ENCODE measurements at regions not wholly inside any gene's neighbourhood (a gene's known extent, or its start where the extent isn't known, plus 50 kb on each side); places are given as distances from the start of the nearest gene placed in this dataset.
"Not testable (repeated sequence)": the region's sequence is repeated elsewhere in the genome, so short reads cannot be mapped to it uniquely, and the experiment has no call there.

DNA sequence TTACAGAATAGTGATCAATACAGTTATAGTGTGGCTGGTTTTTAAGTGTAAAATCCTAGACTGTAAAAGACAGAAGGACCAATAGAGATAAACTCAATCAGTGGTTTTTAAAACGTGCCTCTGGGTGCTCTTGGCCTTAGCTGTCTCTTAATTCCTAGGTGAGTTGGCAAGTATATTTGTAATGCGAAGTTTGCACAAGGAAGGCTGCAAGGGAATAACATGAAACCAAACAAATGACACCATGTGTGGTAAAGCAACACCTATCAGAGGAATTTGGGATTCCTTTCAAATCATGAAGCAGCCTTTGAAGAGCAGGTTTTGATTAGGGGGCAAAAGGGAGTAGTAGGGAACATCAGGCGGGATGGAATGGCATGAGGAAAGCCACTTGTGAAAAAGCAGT lies 284.6 kb downstream of the INHBA start:
- no peak for FAIRE-seq

DNA sequence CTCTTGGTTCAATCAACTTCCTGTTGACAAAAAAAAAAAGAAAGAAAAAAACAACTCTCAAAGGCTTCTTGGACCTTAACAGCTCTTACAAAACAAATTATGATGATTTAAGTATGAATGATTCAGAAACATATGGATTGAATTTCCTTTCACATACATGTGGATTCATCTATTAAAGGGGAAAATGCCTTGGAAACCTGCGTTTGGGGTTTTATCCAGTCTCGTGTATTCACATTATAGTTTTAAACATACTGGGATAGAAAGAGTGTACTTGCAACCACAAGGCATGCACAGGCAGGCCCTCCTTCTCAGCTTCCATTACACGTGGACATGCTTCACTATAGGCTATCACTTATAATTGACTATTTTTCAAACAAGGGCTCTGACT lies 286.7 kb downstream of the INHBA start:
- no peak for FAIRE-seq

DNA sequence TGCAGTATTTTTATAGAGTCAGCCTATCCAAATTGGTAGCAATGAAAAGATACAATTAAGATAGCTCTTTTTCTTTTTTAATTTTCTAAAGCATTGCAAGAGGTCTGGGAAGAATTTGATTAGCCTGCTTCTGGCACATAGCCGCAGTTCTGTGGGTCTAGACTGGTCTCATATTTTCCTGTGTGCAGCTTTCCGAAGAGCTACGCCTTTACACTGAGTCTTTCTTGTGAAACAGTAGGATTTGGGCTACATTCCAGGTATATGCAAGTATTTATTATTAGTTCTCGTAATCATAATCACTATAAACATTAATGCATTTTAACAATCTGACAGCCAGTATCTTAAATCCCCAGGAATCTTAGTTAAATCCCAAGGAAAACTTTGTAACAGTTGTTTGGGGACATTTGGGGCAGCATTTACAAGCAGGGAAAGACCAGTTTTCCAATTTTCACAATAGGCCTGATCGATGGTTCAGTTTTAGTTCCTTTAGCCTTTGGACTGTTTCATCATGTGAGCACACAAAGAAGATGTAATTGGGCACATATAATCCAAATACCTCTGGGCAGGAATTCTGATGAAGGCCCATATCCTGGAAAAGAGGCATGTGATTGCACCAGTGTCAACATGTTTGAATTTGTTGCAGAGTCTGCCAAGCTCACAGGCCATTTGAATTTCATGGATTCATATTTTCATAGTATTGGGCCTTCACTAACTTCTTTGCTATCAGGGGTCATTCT lies 287.3 kb downstream of the INHBA start:
- FAIRE-seq, result no peak

DNA sequence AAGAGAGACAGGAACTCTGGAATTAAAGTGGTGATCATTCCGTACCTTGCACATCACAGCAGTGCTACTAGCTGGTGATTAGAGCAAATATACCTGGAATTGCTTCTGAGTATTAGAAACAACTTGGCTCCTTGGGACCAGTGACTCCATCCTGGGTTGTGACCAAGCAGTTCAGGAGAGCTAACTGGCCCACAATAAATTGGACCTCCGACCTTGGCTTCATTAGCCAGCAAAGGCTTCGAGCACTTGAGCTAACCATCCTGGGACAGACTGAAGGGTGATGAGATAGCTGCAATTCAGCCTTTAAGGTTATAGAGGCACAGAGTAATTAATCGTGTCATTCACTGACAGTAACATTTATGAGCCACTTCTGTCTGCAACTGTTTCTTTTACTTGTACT lies 287.8 kb downstream of the INHBA start:
- no peak for FAIRE-seq

DNA sequence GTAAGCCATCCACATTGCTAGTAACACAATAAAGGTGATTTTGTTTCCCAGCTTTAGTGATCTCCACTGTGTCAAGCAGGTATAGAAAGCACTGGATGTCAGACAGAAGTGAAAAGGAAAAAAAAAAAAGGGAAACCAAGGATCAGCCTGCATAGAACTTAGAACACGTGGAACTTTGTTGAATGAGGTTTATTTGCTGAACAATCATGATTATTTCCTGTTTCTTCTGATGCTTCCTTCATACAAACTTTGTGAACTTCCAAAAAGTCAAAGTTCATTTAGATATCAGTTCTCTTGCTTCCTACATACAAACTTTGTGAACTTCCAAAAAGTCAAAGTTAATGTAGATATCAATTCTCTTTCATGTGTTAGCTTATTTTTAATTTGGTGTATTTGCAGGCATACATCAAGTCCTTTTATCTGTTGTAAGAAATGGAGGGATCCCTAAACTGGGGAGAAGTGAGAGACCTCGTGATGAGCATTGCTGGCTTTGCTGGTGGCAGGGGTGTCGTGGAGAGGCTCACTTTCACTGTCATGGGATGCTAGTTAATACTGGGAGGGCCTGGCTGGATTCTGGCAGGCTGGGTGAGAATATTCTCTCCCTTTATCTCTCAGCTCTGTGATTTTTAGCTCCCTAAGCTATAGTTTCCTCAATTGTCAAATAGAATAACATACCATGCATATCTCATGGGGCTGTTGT lies 298.4 kb downstream of the INHBA start:
- no peak for FAIRE-seq

DNA sequence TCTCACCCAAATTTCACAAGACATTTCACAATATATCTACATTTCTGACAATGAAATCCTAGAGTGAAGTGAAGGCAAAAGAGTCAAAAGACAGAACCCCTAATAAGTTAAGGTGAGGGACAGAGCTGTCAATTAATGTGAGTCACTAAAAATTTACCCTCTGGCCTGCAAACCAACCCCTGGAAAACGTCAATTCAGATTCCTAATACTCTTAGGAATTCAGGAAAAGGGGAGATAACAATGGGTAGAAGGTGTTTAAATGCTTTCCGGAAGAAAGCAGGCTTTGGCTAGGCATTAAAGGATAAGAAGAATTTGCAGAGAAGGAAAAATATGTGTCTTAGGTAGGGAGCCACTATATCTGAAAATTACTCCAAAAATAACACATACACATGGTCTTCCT lies 299.6 kb downstream of the INHBA start:
- FAIRE-seq, result no peak

DNA sequence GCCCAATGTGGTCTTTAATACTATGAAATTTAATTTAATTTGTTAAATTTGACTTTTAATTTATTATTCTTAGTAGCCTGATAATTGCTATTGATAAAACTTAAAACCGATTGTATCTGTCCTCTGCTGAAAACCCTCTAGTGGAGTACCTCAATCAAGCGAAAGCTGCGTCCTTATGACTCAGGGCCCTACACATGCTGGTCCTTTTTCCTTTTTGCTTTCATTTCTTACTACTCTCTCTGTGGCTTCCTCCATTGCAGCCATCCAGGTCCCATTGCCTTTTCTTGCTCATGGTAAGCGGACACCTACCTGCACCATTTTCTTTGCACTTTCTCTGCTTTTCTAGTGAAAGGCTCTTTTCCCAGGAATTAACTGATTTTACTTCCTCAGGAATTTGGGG lies 301.1 kb downstream of the INHBA start:
- FAIRE-seq, result no peak

DNA sequence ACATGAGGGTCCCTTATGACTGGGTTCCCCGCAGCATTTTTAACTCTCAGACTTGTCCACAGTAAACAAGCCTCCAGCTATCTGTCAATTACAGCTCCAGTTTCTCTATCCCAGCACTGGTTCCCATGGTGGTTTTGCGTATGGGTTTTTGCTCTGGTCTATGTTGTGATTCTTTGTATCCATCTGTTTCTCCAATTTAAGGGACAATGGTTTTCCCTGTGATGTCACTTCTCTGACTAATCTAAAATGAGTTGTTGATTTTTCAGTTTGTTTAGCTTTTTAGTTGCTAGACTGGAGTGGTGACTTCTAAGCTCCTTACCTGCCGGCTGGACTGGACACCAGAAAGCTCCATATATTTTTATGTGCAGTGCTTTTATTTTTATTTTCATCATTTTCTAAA lies 303.7 kb downstream of the INHBA start:
- FAIRE-seq, result no peak

DNA sequence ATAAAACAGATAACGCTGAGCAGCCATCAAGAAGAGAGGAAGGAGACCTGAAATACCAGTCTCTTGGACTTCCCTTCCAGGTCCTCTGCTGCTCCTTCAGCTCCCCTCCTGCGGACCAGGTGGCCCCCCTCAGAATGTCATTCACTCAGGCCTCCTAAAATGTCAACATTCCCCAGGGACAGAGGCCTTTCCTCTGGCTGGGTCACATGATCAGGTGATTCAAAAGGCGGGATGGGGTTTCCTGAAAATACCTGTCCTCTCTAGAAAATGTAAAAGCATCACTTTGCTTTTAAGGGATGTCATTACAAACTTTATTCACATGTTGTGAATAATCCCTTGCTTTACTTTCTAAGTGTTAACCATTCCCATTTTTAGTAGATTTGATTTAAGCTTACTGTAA lies 311.1 kb downstream of the INHBA start:
- no peak for FAIRE-seq

DNA sequence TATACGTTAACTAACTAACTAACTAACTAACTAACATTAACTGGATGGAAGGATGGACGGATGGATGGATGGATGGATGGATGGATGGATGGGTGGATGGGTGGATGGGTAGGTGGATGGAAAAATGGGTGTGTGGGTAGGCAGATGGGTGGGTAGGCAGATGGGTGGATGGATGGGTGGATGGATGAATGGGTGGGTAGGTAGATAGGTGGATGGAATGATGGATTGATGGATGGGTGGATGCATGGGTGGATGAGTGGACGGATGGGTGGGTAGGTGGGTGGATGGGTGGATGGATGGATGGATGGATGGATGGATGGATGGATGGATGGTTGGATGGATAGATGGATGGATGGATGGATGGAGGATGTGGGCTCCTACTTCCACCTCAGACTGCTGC lies 314.0 kb downstream of the INHBA start:
- FAIRE-seq, result not testable (repeated sequence)

DNA sequence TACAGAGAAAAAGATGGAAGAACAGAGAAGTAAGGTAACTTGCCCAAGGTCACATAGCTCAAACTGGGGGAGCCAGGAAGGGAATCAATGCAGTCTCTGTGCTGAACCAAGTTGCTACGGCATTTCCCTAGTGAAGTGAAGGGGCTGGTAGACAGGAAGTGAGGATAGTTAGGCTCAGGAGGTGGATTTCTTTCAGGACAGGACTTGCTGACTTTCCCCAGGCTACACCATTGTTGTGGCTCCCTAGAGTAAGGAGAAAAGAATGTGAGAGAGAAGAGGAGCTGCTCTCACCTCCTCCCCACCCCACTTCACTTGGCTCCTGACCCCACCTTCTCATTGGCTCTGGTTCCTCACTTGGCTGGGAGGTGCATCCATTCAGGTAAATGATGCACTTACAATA lies 316.9 kb downstream of the INHBA start:
- no peak for FAIRE-seq

DNA sequence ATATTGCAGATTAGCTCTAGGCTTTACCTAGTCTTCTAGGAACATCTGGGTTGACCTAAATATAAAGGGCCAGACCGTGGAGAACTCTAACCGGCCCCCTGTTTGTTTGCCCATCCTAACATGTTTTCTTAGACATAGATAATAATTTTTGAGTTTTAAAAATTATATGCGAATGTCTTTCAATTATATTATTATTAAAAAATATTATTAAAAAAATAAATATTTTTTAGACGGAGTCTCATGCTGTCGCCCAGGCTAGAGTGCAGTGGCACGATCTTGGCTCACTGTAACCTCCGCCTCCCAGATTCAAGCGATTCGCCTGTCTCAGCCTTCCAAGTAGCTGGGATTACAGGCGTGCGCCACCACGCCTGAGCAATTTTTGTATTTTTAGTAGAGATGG lies 318.5 kb downstream of the INHBA start:
- no peak for FAIRE-seq

DNA sequence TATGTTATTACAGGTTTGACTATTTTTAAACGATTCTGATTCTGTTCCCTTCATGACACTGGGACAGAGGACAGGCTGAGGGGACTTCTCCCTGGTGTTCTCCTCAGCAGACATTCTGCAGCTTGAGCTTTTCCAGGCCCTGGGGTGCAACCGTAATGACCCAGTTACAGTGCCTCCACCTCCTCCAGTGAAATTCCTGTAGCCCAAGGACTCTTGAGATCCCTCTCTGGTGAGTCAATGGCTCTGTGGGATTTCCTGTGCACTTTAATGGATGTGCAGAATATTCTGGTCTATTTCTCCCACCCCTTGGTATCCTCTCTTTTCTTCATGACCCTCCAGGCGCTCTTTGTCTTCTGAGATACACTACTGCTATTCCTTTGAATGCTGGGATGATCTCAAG lies 319.3 kb downstream of the INHBA start:
- FAIRE-seq, result no peak

DNA sequence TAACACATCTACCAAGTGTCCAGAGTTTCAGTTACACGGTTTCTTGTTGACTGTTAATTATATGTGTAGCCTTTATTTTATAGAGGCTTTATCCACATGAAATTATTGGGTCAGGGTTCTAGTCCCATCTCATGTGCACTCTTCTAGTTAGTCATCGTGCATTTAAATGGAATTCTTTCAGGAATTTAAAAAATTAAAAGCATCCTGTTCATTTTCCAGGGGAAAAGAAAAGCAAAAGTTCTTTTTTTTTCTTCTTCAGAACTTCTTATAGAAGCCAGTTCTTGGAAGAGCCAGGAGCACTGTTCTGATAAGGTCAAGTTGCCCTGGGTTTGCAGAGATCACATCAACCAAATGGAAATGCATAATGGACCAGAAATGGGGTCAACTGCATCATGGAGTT lies 324.7 kb downstream of the INHBA start:
- FAIRE-seq, result no peak

DNA sequence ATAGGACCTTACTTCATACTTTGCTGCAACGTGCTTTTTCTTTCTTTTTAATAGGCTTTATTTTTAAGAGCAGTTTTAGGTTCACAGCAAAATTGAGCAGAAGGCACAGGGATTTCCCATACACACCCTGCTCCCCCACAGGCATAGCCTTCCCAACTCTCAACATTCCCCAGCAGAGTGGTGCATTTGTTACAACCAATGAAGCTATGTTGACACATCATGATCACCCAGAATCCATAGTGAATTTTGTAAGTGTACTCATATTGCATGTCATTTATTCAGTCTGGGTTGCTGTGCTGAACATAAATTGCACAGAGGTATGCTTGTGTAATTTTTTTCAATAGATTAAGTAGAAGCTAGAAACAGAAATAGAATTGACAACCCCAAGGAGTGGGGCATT lies 327.3 kb downstream of the INHBA start:
- no peak for FAIRE-seq

DNA sequence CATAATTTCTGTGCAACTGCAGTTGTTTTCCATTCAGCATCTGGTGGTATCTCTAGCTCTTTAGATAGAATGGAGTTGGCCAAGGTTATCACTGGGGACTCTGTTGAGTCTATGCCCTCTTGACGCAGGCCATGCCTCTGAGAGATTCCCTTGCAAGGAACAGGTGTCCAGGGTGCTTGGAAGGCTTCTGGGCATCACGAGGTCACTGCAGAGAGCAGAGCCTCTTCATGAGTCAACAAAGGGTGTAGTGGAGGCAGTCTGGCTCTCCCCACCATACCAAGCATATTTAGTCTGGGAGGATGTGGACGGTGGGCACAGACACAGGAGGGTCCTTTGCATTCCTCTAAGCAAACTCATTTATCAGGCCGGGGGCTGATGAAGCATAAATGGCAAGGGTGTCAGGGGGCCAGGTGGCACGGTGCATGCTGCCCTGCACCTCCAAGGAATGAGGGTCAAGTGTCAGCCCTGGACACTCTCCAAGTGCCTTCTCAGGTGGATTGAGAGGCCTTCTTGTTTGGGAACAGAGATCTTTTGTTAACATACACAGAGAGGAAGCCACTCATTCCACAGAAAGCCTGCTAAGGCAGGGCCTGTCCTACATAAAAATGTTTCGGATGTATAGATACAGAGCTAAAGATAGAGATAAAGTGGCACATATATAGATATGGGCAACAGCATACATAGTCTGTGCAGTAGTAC lies 328.6 kb downstream of the INHBA start:
- FAIRE-seq, result no peak

DNA sequence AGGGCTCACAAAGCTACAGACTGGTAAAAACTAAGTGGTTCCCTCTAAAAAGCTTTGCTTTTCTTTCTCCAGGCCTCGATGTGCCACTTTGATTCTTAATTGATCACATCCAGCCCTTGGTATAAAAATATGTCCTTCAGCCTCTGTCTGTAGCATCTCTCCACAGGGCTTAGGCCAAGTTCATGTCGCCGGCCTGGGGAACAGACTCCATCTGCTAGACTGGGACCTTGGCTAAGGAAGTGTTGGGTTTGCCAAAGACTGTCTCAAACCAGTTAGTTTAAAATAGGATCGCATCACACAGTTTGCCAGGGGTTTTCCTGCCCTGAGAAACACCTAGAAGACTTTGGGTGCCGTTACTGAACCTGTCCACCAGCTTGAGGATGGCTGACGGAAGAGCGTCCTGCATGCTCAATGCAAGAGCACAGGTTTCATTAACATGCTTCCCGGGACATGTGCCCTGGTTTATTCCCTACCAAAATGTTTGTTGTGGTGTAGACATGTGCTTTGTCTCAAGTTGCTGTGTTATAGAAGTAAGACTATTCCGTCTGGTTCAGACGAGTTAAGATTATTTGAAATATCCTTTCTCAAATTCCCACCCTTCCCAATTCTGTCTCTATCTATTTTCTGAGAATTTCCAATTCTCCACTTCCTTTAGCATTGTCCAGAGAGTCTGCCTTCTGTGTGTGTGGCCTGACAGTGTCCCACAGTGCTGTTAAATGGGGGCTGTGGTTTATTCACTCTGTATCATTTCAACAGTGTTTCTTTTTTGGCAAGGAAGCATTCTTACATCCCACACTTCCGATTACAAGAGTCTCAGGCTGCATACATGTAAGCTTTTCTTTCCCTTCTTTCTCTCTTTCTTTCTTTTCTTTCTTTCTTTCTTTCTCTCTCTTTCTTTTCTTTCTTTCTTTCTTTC lies 334.7 kb downstream of the INHBA start:
- FAIRE-seq, result no peak

DNA sequence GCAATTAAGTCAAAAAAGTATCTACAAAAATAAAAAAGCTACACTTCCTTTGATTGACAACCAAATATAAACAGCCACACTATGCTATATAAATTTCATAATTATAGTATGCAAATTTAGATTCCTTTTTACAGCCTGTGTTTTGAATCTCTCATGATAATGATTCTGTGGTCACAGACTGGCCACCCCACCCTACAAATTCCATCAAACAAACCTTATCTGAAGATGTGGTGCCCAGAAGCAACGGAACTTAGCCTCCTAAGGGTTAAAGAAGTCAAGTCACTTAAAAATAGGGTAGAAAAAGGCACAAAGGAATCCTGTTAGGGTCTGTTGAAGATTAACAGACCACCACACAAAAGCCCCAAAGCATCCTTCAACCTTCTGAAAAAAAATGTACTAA lies 351.8 kb downstream of the INHBA start:
- FAIRE-seq, result no peak

DNA sequence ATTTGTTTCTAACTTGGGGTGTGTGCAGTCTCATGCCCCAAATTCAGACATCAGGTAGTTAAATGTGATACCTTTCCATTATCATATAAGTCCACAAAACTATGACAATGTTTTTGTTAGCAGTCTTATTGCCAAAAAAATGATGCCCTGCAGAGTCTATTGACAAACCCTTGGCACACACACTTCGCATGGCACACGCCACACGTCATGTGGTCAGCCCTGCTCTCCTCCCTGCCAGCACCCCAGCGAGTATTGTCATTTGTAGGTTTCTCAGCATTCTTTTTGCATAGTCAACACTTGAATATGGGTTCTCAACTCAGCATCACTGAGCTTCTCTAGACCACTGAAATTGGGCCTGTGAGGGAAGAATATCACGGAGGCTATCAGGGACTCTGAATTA lies 356.0 kb downstream of the INHBA start:
- FAIRE-seq, result no peak

DNA sequence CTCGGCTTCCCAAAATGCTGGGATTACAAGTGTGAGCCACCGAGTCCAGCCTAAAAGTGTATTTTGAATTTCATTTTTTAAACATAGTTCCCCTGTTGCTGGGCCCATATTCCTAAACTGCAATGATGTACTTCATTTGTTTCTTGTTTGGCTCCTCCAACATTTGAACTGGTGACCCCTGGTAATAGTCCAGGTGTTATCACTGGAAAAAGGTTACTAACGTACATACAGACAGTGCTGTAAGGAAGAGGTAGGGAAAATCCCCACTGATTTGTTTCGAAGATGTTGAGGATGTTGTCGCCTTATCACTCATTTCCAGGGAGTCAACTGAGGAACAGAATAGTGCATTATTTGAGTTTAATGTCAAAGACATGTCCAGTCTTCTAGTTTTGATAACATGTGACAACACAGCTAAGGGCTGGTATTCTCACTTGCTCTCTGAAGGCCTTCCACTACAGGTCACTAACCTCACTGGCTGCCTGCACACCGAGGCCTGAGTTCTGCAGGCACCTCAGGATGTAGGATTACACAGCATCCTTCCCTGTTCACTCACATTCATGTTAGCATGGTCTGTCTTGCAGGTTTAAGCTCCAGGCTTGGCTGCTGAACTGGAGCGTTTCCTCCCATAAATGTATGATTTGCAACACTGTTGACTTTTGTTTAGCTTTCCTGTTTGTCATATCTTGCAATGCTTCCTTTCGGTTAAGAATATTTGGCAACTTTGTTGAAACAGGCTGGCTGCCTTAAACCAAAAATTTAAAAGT lies 362.8 kb downstream of the INHBA start:
- FAIRE-seq, result peak; percentile 87

DNA sequence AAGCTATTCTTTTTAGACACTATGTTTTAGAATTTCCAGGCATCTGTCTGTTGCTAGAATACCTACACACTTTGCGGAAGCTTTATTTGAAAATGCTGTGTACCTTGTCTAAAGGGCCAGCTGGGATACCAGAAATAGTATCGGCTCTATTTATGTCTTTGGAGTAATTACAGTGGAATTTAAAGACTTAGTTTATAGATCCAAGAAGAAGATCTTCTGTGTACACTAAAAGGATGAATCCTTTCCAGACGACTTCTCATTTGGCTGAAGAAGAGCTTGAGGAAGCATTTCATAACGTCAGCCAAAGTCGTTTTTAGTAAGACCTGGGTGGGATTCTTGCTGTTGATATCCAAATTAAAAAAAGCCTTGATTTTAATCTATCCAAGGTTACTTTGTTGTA lies 365.9 kb downstream of the INHBA start:
- FAIRE-seq, result peak; percentile 92

DNA sequence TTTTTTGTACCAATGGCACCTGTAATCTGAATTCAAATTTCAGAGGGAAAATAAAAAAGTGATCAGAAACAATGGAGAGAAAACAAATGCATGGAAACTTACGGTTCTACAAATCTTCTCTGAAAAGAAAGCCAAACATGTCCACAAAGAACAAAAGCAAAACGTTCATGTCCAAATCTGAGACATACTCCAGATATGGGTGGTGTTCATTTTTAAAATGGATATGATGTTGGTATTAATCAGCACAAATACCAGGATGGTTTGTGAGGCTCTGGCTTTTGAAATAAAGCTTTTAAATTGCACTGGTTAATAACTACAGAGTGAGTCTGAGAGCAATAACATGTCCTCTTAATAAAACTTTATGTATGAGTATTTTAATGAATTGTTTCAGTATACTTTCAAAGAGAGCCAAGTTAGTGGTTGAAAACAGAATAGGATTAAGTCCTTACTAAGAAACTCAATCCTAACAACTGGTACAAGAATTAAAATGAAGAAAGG lies 366.4 kb downstream of the INHBA start:
- no peak for FAIRE-seq
